ENCODE measurements at regions not wholly inside any gene's neighbourhood (a gene's known extent, or its start where the extent isn't known, plus 50 kb on each side); places are given as distances from the start of the nearest gene placed in this dataset.

DNA sequence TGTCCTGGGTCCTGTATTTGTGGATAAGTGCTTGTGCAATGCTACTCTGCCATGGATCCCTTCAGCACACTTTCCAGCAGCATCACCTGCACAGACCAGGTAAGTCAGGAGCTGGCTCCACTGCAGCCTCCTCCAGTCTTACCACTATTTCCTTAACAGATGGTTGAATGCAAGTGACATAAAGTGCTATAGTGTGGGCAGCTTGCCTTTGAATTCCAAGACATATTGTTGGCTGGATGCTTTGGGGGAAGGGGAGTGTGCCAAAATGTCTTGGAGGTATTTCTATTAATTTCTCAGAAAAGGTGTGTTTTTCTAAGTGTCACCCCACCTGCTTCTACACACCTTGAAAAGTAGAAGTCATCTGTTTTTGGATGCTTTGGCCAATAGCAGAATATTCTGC is 352.2 kb upstream of the SUCLG2 start:
- no peak overlapping the region for H3K27ac ChIP-seq
- DNase-seq = no peak
- H3K27me3 ChIP-seq = no peaks in the 10 kb centered on the region
- H3K4me1 ChIP-seq = no peaks in the 10 kb centered on the region
- intact Hi-C loops (cut with DNase I; ENCODE audit: low total_unique reads) = no loop called here
- TF ChIP-seq POLR2A (IDR thresholded peaks at IDR 0.05) = no peak
- no peak for TF ChIP-seq CTCF (IDR thresholded peaks at IDR 0.05)
- no peak overlapping the region for H3K4me3 ChIP-seq
- no peaks in the 10 kb centered on the region for H3K9me3 ChIP-seq
- H3K36me3 ChIP-seq = no peaks in the 10 kb centered on the region

GRCh38 chr3:68004091-68004490 is 349.7 kb upstream of the SUCLG2 start:
- no peaks in the 10 kb centered on the region for H3K9me3 ChIP-seq
- TF ChIP-seq CTCF (IDR thresholded peaks at IDR 0.05) (no peak), POLR2A (IDR thresholded peaks at IDR 0.05) (no peak)
- H3K36me3 ChIP-seq = no peaks in the 10 kb centered on the region
- no peak overlapping the region for H3K27ac ChIP-seq
- intact Hi-C loops (cut with DNase I; ENCODE audit: low total_unique reads) = no loop called here
- DNase-seq = no peak
- no peaks in the 10 kb centered on the region for H3K27me3 ChIP-seq
- H3K4me3 ChIP-seq = no peak overlapping the region
- no peaks in the 10 kb centered on the region for H3K4me1 ChIP-seq

- H3K27me3 ChIP-seq = no peaks in the 10 kb centered on the region
- H3K9me3 ChIP-seq = no peaks in the 10 kb centered on the region
- H3K4me3 ChIP-seq = no peak overlapping the region
- H3K4me1 ChIP-seq = no peaks in the 10 kb centered on the region
- H3K36me3 ChIP-seq = no peaks in the 10 kb centered on the region
- intact Hi-C loops (cut with DNase I; ENCODE audit: low total_unique reads) = no loop called here
- TF ChIP-seq CTCF (IDR thresholded peaks at IDR 0.05) = no peak
- TF ChIP-seq POLR2A (IDR thresholded peaks at IDR 0.05) = no peak
- no peak overlapping the region for H3K27ac ChIP-seq
- no peak for DNase-seq
These were observed 343.9 kb upstream of the SUCLG2 start for GRCh38 chr3:67998281-67998680.

- Histone ChIP-seq H3K4me1 (no peaks in the 10 kb centered on the region), H3K36me3 (no peaks in the 10 kb centered on the region), H3K27ac (no peak overlapping the region), H3K27me3 (no peaks in the 10 kb centered on the region), H3K9me3 (no peaks in the 10 kb centered on the region), H3K4me3 (no peak overlapping the region)
- TF ChIP-seq POLR2A (IDR thresholded peaks at IDR 0.05) = no peak
- TF ChIP-seq CTCF (IDR thresholded peaks at IDR 0.05) = no peak
- DNase-seq = no peak
- intact Hi-C loops (cut with DNase I; ENCODE audit: low total_unique reads) = no loop called here
These were observed 340.8 kb upstream of the SUCLG2 start for GRCh38 chr3:67995206-67995605.

DNA sequence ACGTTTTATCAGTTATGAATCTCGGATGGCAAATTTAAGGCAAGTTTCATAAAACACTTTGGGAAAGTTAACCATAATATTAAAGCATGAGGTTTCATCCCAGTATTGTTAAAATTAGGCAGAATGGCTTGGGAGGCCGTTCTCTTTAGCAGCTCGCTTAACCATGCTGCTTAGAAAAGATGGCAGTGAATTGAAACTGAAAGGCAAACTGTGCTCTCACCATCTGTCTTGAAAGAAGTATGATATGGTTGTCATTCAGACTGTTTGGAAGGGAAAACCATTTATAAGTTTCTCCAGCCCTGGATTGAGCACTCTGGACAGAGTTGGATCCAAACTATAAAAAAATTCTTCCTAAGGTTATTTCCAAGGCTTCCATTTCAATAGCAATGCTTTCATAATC is 332.3 kb upstream of the SUCLG2 start:
- Histone ChIP-seq H3K9me3 (no peaks in the 10 kb centered on the region), H3K27ac (no peak overlapping the region), H3K4me3 (no peak overlapping the region), H3K4me1 (no peaks in the 10 kb centered on the region), H3K27me3 (no peaks in the 10 kb centered on the region), H3K36me3 (no peaks in the 10 kb centered on the region)
- intact Hi-C loops (cut with DNase I; ENCODE audit: low total_unique reads) = no loop called here
- DNase-seq = no peak
- TF ChIP-seq CTCF (IDR thresholded peaks at IDR 0.05) = no peak
- TF ChIP-seq POLR2A (IDR thresholded peaks at IDR 0.05) = no peak
